ENCODE measurements at regions not wholly inside any gene's neighbourhood (a gene's known extent, or its start where the extent isn't known, plus 50 kb on each side); places are given as distances from the start of the nearest gene placed in this dataset.

DNA sequence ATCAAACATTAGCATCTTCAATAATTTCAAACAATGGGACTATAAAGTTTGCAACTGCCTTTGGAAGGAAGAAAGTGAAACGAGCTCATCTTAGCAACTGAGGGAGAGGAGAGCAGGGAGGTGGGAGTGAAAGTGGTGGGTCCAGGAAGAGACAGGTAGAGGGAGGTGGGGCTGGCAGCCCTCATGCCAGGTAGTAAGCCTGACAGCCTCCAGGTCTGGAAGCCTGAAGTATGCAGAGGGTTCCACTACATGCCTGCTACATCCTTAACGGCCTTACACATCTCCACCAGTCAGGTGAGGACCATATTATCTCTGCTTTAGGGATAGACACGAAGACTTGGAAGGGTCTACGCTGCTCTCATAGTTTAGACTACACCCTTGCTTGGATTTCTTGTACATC, 201.1 kb upstream of the TWIST2 start:
- TF ChIP-seq EP300 (IDR thresholded peaks at IDR 0.05), result no peak
- TF ChIP-seq, protein P1, sequence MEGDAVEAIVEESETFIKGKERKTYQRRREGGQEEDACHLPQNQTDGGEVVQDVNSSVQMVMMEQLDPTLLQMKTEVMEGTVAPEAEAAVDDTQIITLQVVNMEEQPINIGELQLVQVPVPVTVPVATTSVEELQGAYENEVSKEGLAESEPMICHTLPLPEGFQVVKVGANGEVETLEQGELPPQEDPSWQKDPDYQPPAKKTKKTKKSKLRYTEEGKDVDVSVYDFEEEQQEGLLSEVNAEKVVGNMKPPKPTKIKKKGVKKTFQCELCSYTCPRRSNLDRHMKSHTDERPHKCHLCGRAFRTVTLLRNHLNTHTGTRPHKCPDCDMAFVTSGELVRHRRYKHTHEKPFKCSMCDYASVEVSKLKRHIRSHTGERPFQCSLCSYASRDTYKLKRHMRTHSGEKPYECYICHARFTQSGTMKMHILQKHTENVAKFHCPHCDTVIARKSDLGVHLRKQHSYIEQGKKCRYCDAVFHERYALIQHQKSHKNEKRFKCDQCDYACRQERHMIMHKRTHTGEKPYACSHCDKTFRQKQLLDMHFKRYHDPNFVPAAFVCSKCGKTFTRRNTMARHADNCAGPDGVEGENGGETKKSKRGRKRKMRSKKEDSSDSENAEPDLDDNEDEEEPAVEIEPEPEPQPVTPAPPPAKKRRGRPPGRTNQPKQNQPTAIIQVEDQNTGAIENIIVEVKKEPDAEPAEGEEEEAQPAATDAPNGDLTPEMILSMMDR (IDR thresholded peaks at IDR 0.05), result no peak

Measured in gastroesophageal sphincter (tissue), 3 donors.